Activated T-cell treated with anti-CD3 and anti-CD28 coated beads for 48 hours (primary cell): ENCODE measurements at regions not wholly inside any gene's neighbourhood (a gene's known extent, or its start where the extent isn't known, plus 50 kb on each side); places are given as distances from the start of the nearest gene placed in this dataset.

Experiments
- DNase-seq: peaks from one replicate; pipeline ENCODE4 v3.0.0-alpha.2; 2020; ENCODE audit warnings: low read depth

DNA sequence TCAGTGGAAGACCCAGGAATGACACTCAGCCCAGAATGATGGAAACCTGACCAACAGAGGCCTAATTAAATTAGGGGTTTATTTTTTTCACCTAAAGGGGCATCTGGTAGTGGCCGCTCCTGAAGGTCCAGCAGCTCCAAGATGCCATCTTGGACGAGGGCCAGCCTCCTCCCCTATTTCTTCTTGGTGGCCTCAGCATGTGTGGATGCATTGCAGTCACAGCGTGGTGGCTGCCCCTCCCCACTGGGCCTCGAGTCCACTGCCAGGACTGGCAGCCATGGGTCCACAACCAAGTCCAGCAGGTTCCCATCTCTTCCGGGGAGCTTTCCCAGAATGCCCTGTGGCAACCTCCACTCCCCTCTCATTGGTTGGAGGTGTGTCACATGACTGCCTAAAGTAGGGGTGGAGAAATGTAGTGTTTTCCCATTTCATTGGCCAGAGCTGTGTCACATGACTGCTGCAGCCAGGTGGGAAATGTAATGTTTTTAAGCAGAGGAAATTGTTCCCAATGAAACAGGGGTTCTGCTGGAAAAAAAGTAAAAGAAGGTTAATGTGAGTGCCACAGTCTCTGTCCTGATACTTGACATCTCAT, 628.2 kb downstream of the PTPRU start:
- no peak for DNase-seq

DNA sequence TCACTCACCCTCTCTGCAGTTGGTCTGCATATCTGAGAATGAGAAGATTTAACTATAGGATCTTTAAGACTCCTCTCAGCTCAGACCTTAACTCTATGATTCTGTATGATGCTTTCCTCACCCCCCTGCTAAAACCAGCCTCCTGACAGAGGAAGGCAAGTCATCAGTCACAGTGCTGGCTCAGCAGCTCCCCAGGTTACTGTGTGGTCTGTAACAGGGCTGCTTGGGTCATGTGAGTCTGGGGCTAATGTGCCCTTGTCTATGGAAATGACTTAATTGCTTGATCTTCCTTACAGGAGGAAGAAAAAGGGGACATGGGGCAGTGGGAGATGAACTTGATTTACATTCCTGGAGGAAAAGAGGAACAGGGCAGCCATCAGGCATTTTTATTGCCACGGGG, 625.6 kb downstream of the PTPRU start:
- DNase-seq, result no peak

DNA sequence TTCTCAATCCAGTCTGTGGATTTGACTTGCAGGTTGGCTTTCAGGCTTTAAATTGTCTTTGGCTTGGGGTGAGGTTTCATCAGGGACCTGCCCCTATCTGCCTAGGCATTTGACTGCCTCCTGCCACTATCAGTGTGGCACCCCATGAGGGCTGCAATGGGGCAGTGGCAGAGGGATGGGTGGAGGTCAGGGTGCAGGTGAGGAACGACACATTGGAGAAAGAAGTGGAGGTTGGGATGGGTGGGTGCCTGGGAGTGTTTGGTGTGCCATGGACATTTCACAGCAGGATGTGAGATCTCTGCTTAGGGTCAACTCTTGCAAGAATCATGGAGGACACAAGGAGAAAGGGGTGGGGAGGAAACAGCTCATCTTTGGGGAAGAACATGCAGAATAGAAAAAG, 625.1 kb downstream of the PTPRU start:
- DNase-seq, result no peak

DNA sequence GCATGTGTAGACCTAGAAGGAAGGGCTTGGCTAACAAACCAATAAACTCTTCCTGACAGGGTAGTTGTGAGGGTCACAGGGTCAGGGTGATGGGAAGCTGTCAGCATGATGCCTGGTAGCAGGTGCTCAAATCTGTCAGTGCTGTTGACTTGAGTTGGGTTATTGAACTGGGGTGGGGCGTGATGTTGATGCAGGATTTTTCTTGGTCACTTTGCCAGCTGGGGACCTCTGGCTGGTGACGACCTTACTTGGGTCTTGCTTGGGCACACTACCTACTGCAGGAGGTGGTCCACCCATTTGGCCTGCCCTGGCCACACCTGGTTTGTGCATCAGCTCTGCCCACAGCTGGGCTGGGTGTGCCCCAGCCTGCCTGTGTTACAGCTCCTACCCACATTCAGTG, 624.4 kb downstream of the PTPRU start:
- DNase-seq, result no peak

DNA sequence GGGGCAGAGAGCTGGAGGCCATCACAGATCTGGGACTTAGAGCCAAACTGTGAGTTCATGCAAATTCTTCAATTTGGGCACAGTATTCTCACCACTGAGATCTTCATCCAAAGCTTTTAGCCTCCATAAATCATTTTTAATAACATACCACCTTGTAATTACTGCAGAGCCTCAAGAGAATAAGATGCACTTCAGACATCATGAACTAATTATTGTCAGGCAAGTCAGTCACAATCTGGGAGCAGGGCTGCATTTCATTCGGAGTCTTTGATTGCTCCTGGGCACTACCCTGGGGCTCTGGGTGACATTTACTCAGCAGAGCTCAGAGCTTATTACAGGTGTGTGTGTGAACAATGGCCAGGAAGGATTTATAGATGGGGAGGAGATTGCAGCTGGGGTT, 623.7 kb downstream of the PTPRU start:
- DNase-seq, result no peak

DNA sequence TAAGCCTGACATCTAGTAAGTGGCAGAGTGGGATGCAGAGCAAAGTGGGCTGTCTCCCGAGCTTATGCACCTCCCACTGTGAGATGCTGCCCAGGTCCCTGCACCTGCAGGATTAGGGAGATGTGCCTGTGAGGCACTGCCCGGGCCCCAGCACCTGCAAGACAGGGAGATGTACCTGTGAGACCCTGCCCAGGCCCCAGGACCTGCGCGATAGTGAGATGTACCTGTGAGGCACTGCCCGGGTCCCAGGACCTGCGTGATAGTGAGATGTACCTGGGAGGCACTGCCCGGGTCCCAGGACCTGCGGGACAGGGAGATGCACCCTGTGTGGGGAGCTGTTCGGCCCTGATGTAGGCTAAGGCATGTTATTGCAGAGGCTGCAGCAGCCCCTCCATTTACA, 622.8 kb downstream of the PTPRU start:
- DNase-seq, result no peak

DNA sequence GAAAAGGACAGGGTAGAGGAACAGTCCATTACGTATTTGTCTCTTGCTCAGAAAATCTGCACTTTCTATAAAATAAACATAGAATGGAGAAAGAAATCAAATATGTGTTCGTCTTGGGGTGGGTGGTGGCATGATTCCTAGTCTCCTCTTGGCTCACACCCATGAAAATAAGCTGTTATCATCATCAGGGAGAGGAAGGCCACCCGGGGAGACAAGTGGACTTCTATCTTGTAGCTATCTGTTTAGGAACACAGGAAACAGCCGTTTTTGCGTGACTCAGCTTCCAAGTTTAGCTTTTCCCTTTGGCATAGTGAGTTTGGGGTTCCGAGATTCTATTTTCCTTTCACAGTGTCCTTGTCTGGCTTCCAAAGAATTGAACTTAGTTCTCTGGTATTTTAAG, 622.3 kb downstream of the PTPRU start:
- DNase-seq, result no peak

DNA sequence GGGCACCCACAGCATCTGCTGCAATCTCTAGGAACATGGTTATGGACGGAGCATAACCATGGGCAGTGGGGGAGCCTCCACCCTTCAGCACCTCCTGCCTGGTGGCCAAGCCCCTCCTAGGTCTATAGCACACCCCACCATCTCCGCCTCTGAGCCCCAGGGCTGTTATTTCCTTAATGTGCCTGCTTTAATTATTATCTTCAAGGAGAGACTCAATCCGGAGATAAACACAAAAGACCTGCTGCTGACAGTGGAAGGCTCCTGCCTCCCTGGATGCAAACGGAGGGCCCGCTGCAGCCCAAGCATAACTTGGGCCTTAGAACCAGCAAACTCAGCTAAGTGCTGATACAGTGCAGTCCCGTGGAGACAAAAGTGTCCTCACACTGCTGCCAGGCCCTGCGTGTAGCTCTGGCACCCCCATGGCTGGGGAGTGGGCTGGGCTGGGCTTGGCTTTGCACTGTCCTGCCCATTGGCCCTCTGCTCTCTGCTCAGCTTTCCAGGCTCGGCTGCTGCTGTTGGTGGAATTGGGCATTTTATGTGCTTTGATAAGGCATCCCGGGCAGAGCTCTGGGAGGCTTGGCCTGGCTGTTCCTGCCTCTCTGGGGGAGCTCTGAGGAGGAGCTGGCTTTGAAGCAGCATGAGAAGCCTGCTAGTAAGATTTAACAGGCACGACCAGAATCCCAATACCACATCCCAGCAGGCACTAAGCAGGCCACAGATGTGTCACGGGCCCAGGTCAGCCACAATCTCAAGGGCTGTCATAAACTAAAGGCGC, 620.2 kb downstream of the PTPRU start:
- no peak for DNase-seq

DNA sequence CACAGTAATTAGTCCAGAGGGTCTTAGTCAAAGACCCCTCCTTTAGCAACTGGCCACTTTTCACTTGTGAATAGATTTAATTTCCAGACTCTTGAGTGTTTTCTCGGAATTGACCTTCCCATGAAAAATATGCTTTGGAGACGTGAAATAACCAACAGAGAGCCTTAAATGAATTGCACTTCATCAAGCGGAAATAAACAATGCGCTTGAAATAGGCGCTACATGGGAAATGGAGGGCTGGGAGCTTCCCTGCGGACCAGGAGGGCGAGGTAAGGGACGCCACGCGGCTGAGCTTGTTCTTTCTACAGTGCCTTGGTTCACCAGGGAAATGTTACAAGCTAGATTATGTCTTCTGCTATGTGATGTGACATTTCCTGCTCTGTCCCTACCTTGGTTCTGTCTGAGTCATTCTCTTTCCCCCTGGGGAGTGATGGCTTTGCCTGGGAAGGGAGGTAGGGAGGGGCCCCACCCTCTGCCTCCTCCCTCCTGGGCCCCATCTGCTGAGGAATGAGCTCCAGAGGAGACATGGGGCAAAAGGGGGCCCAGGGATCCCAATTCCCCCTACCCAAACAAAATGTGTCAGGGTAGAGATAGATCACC, 619.3 kb downstream of the PTPRU start:
- no peak for DNase-seq

DNA sequence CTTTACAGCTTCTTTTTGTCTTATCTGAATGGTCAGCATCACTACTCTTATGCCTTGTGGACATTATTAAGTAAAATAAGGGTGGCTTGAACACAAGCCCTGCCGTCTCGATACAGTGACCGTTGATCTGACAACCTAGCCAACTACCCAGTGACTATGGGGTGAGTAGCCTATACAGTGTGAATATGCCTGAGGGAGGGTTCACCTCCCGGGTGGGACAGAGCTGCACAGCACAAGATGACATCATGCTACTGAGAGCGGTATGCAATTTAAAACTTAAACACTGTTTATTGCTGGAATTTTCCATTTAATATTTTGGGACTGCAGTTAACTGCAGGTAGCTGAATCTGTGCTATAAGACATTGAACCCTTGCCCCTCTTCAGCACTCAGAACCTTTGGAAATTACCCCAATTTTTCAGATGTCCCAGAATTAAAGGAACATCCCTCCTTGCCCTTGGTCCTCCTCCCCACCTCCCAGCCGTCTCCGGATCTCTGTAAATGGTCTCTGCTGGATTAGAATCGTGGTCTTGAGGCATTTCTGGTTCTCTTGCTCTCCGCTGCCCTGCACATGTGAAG, 618.5 kb downstream of the PTPRU start:
- no peak for DNase-seq

DNA sequence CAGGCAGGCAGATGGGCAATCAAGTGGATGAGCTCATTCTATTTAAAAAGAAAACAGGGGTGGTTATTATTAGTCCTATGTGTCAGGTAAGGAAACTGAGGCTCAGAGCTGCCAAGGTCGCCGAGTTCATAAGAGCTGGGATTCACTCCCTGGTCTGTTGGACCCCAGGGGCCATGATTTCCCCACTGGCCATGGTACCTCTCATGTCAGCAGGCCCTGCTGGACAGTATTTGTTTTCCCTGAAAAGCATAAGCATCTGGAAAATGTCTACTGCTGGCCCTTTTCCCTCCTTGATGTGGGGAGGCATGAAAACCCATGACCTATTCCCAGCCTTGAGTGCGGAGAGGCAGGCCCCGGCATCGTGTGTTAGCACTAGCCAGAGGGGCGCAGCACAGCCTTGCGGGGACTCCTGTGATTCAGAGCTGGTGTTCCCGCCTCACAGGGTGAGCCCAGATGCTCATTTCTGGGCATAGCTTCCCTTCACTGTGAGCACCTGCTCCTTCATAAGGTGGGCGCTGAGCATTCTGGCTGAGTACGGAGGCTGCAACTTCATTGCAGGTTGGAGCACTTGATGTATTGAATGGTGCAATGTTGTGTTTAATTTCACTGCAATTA, 617.5 kb downstream of the PTPRU start:
- DNase-seq, result no peak

DNA sequence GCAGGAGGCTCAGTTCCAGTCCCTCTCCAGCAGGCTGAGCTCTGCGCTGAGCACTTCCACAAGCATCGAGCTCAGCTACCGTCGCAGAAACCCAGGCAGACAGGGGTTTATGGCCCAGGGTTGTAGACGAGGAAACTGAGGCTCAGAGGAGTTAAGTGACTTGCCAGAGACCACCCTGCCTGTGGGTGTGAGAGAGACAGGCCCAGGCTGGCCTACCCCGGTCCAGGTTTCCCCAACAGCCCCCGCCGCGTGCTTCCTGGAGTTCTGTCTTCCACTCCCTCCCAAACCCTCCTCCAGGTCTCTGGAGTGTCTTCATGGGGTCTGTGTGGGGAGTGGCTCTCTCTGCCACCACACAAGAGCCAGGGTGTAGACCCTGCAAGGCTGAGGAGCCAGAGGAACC, 615.9 kb downstream of the PTPRU start:
- DNase-seq, result no peak

DNA sequence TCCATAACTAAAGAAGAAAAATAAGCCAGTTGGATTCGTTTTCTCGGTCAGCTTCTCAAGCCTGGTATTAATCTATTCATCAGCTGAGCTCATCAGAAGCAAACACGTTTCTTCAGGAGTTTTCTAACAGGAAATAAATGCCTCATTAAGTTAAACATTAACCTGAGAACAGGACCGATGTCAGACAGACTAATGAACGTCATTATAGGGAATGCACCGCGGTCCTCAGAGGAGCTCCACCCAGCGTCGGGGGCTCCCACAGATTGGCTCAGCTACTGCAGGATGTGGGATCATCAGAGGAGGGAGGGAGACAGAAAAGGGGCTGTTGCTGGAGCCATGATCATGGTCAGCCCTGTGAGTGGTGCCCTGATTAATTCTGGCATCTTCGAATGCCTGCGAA, 615.4 kb downstream of the PTPRU start:
- DNase-seq, result no peak

DNA sequence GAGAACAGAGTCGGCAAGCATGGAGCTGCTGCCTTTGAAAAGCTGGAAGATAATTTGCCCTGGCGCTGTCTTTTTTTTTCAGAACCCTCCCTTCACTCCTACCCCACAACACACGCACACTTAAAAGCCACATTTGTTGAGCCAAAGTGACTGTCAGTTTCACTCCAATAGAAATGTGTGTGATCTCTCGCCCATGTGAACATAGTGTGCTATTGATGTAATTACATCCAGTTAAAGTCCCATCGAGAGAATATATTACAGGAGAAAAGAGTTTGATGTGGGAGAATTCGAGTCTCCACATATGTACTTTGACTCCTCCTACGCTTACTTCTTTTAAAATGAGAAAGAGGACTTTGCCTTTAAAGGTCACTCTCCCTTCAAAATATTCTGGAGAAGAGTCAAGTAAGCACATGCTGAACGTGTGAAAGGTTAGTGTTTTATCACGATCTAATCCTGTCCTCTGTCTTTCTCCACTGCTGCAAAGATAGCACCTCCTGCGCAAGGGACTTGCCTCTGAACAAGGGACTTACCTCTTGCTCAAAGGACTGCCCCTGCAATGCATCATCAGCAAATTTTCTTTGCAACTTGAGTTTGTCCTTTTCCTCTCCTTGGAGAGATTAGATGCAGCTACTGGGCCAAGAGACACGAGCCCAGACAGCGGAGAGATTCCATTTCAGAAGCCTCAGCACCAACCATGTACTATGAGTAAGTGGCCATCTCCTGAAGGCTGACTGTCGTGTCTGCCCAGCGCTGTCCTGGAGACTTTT, 613.9 kb downstream of the PTPRU start:
- no peak for DNase-seq

DNA sequence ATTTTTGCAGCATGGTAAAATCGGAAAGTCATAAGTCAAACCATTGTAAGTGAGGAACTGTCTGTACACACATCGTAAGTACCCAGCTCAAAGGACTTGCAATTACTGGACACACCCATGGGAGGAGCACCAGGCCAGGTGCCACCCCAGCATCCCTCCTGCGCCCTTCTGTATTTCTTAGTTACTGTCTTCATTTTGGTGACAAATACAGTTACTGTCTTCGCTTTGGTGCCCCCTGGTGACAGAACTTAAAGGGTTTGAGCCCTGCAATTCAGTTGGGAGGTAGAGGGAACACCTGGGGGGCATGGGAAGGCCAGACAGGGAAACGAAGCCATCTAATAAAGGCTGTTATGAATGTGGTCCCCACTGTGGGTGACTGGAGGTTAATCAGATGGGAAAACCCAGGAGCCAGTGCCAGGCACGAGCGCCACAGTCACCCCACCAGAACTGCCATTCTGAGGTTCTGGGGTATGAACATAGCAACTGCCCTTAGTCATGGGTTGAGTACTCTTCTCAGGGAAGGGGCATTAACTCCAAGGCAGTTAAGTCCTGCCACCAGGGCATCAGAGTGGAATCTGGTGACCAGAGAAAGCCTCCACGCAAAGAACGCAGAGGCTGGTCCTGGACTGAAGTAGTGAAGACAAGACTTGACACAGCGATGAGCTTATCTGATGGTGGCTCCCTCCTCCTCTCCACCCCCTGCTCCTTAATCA, 612.9 kb downstream of the PTPRU start:
- DNase-seq, result peak; percentile 16

DNA sequence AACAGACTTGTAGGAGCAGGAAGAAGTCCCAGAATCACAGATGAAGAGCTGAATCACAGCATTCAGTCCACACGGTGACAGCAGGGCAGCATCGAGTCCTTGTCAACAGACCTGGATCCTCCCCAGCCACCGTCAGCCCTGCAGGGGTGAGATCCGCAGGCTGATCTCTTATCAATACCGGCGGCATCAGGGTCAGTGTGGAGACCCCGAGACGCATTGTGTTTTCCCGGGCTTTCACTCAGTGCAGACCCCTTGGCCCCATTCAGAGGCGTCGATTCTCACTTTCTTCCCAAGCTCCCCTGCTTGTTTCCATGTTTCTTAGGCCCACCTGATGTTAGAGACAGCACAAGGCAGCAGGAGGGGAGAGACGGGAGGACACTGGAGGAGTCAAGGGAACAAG, 609.6 kb downstream of the PTPRU start:
- no peak for DNase-seq

DNA sequence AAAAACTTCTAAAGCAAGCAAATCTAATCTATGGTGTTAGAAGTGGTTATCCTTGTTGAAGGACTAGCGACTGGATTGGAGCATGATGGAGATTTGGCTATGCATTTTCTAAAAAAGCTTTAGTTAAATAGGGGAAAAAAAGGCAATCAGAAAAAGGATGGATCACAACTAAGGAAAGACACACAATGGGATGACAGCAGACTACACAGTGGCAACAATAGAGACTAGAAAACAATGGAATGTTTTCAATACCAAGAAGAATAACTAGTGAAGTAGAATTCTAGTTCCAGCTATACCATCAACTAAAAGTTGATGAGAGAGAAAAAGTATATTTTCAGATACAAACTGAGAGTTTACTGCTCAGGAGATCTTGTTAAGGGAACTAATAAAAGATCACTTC, 605.8 kb downstream of the PTPRU start:
- no peak for DNase-seq

DNA sequence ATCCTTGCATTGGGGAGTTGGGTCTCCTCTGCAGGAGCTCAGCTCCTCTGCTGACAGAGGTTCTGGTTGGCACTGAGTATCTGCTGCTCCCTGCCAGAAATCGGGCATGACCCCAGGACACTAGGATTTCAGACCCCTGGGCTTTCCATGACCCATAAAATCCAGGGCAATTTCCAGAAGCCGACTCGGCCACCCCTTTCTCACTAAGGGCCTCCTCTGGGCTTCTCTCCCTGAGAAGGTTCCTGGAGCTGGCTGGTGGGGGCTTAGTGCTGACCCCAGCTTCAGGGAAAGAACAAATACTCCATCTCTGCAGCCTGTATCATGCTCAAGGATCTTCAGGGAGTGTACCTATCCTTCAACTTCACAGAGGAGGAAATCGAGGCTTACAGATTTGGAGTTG, 603.4 kb downstream of the PTPRU start:
- no peak for DNase-seq

DNA sequence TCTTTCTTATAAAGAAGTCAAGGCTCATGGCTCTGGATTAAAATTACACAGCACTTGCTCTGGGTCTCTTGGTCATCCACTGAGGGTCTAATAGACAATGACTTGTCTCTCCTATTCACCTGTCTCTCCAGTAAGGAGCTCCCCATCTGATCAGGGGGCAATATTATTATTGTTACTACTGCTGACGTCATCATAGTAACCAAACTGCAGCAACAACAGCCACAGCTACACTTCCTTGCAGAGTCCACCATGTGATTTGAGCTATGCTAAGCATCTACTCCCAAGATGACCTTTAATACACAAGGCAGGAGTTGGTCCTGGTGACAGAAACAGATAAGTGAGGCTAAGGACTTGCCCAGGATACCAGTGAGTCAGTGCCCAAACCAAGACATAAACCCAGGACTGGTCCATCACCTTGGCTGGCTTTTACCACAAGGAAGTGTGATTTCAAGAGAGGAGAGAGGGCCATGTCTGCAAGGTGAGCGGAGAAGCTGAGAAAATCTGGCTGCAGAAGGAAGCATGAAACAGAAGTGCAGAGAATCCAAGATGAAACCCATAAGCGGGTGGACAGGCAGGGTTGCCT, 602.5 kb downstream of the PTPRU start:
- DNase-seq, result no peak

DNA sequence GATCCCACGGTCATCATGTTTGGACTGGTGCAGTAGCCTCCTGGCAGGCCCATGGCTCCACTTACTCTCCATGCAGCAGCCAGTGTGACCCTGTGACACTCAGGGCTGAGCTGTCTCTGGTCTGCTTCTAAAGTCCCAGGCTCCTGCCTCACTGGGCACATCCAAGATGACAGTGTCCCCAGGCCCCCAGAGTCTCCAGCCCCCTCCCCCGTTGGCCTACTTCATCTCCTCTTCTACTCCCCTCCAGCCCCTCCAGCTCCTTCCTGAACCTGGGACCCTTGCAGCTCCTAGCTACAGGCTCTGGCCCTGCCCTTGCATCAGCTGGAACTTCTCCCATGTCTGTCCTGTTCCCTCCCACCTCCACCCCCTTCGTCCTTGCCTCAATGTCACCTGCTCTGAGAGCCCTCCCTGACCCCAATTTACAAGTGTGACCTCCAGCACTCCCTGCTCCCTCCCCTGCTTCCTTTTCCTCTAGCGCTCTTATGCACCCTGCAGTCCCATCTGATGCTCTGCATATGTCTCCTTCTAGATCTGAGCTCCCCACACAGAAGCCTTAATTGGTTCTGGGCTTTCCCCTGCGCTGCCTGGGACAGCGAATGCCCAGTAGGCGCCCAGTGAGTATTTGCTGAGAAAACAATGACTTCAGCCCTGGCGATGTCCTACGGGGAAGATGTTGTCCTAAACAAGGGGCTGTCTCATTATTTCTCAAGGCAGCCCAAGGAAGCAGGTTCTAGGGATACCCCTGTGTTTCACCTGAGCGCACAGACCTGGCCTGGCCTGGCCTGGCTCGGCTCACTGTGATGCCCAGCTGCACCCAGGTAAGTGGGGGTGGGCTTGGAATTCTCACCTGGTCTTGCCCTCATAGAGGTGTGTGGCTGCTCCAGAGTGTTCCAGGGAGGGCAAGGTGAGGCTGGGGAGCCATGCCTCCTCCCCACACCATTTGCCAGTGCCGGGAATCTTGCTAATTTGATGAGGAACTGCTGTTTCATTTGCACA, 600.6 kb downstream of the PTPRU start:
- DNase-seq, result no peak
